HG03108 (cell line): ENCODE measurements at regions not wholly inside any gene's neighbourhood (a gene's known extent, or its start where the extent isn't known, plus 50 kb on each side); places are given as distances from the start of the nearest gene placed in this dataset.

Experiments used
- ATAC-seq: cut with Tn5 transposase; IDR thresholded peaks from one replicate; pipeline ENCODE4 v1.9.1; 2021; ENCODE audit warnings: moderate library complexity; ENCODE audit not compliant: unreplicated experiment

DNA sequence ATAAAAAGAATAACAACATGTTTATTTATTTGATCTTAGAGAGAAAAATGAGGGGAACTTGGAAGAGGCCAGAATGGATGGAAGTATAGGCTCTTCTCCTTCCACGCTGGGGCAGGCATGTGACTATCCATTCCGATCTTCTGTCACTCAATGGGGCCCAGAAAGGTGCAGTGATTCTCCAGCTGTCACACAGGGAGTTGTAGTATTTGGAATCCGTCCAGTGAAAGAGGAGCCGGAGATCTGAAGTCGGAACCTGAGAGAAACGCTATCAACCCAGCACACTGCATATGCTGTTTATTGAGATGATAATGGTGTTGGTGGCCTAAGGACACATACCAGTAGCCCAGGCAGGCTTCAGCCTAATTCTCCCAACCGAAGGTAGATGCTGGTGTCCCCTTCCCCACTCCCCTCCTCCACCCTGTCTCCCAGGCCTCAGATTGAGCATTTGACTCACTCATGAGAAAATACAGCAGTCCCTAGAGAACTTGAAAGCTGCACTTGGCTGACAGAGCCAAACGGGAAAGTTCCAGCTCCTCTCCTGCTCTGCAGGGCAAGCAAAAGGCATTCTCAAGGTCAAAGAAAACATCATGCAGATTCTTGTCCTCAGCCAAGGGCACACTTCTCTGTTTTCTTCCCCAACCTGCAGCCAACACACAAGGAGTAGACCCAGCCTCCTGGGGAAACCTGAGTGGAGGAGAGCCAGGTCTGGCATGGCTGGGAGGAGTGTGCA is 100.4 kb downstream of the IRF2BPL start:
- ATAC-seq, result no peak

DNA sequence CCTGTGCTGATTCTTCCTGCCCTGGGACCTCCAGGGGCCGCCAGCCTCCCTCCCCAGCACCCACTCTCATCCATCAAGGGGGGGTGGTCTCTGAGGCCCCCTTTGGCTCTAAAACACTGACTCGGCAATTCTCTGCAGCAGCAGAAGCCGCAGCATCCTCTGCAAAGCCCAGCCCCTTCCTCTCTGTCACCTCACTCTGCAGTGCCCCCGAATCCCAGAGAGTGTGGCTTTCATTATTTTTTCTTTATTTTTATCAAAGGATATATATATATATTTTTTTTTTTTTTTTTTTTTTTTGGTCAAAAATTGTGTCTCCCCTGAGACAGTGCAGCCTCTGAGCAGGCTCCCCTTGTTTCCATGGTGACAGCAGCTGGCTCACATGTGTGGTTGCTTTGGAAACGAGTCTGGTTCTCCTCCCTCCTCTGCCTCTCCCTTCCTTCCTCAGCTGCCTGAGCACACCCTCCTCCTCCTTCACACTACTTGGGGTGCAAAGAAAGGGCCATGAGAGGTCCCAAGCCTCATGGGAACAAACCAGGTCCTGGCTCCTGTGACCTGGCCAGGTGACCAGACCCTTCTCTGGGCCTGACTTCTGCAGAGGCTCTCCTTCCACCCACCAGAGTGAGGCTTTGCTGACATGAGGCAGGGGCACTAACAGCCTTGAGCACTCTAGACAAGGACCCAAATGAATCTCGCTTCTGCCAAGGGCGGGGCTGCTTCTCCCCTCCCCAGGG is 100.5 kb downstream of the LRRC74A start:
- peak; percentile 70 for ATAC-seq

DNA sequence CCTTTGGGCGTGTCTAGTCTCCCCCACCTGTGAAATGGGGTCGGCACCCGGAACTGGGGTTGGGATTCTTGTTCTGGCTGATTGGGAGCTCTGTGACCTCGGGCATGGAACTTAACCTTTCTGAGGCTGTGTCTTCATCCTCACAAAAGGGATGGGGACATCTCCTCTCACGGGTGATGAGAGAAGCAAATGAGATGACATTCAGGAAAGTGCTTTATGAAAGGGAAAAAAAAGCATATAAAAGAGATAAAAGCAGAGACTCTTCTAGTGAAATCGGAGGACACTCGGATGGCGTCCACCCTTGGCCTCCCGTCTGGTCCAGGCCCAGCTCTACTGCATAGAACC is 98.9 kb downstream of the LRRC74A start:
- ATAC-seq, result no peak

- no peak for ATAC-seq
These were observed 98.3 kb downstream of the LRRC74A start for GRCh38 chr14:76924371-76925096.

- no peak for ATAC-seq
These were observed 97.5 kb downstream of the LRRC74A start for GRCh38 chr14:76923431-76924370.

- ATAC-seq, result no peak
These were observed 96.4 kb downstream of the LRRC74A start for GRCh38 chr14:76922584-76922983.

GRCh38 chr14:76922092-76922491 is 95.9 kb downstream of the LRRC74A start:
- no peak for ATAC-seq

- no peak for ATAC-seq
These were observed 94.8 kb downstream of the LRRC74A start for GRCh38 chr14:76921088-76921399.

DNA sequence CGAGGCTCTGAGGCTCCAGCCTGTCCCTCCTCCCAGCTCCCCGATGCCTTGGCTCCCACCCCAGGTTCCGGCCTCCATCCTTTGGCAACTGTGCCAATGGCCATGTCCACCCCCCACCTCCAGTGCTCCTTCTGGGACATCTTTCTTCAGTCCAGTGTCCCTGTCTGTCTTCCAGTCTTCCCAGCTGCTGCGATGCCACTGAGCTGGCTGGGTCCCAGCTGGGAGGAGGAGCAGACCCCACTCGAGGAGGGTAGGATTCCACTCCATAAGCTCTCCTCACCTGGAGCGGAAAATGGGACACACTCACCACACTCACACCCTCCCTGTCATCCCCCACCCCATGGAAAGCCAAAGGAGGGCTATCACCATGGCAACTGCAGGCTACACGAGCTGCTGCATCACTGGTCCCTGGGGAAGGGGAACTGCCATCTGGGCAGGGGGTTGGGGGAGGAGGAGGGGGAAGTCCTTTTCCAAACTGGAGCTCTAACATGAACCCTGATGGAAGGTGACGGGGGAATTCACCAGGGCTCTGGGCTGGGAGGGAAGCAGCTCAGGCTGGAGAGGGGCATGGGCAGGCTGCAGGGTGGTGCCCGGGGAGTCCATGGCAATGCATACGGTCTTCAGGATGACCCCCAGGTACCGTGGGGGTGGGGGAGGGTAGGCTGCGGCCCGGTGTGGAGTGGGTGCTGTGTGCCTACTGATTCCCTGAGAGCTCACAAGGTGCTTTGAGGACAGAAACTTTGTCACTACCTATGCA is 94.3 kb downstream of the LRRC74A start:
- no peak for ATAC-seq

GRCh38 chr14:76919431-76920330 is 93.5 kb downstream of the LRRC74A start:
- no peak for ATAC-seq
